Uterus (tissue), 2 donors: ENCODE measurements at regions not wholly inside any gene's neighbourhood (a gene's known extent, or its start where the extent isn't known, plus 50 kb on each side); places are given as distances from the start of the nearest gene placed in this dataset.

Experiments
- POLR2A ChIP-seq, 2 donors: fragments of 450-650 bp; IDR thresholded peaks; one replicate each; pipeline ENCODE4 v1.6.1; 2016; ENCODE audit warnings: antibody characterized with exemption in 2 of 2, mild to moderate bottlenecking in 1 of 2, moderate library complexity in 1 of 2
- TF ChIP-seq, protein P1 (sequence below), 4 experiments: fragments of 200-600 bp in 2 of 4; fragments of 450-650 bp in 2 of 4; sonication (generic) in 2 of 4; IDR thresholded peaks; one replicate each; pipeline ENCODE4 v1.5.1; 2016 to 2019; ENCODE audit warnings: antibody characterized with exemption in 4 of 4, mild to moderate bottlenecking in 2 of 4, moderate library complexity in 1 of 4

- TF ChIP-seq, protein P1, sequence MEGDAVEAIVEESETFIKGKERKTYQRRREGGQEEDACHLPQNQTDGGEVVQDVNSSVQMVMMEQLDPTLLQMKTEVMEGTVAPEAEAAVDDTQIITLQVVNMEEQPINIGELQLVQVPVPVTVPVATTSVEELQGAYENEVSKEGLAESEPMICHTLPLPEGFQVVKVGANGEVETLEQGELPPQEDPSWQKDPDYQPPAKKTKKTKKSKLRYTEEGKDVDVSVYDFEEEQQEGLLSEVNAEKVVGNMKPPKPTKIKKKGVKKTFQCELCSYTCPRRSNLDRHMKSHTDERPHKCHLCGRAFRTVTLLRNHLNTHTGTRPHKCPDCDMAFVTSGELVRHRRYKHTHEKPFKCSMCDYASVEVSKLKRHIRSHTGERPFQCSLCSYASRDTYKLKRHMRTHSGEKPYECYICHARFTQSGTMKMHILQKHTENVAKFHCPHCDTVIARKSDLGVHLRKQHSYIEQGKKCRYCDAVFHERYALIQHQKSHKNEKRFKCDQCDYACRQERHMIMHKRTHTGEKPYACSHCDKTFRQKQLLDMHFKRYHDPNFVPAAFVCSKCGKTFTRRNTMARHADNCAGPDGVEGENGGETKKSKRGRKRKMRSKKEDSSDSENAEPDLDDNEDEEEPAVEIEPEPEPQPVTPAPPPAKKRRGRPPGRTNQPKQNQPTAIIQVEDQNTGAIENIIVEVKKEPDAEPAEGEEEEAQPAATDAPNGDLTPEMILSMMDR (IDR thresholded peaks at IDR 0.05), result no peak
- no peak for TF ChIP-seq POLR2A (IDR thresholded peaks at IDR 0.05)
These were observed 174.9 kb downstream of the NSG2 start for GRCh38 chr5:174220417-174220816.
